Endothelial cell of umbilical vein (primary cell): ENCODE measurements at regions not wholly inside any gene's neighbourhood (a gene's known extent, or its start where the extent isn't known, plus 50 kb on each side); places are given as distances from the start of the nearest gene placed in this dataset.

ENCODE experiments used
- BruUV-seq: library from RNA; stranded (reverse); fragments of 400-500 nt; replicated peaks from 2 replicates; lab custom pipeline; 2021; lab: Mats Ljungman, UMichigan
- CTCF ChIA-PET: fragments of 300-600, 350-600 bp; sonication (Branson Sonifier 250); formaldehyde crosslinking; loops from one replicate; lab custom pipeline; 2021; ENCODE audit warnings: antibody characterized with exemption, inconsistent platforms; lab: Charles Lee
- POLR2A ChIA-PET: fragments of 300-600, 350-600 bp; sonication (Branson Sonifier 250); formaldehyde crosslinking; loops from one replicate; lab custom pipeline; 2021; ENCODE audit warnings: antibody characterized with exemption, inconsistent platforms; lab: Charles Lee
- DNase-seq: peaks from one replicate; pipeline ENCODE4 v3.0.0-alpha.2; 2011; ENCODE audit warnings: low read depth, low spot score
- FAIRE-seq: peaks from 2 replicates; lab custom pipeline; 2011; peaks lifted over from hg19 to GRCh38; lab: Jason Lieb, UNC
- H2AFZ ChIP-seq: 2 replicates; pipeline ENCODE4 v1.6.0; 2012; ENCODE audit warnings: low read depth, low read length, control low read depth, inconsistent platforms
- H3K27ac ChIP-seq: 2 replicates; pipeline ENCODE4 v1.5.1; 2011; ENCODE audit warnings: low read depth, mild to moderate bottlenecking, control low read depth, low read length, moderate library complexity; ENCODE audit not compliant: insufficient read depth
- H3K27me3 ChIP-seq, 2 experiments: 2 replicates each; pipeline versions ENCODE4 v1.6.0 to v1.6.1; 2011; ENCODE audit warnings: low read length in 2 of 2, mixed read lengths in 1 of 2; ENCODE audit not compliant: control insufficient read depth in 2 of 2, insufficient read depth in 2 of 2
- H3K36me3 ChIP-seq, 2 experiments: 2 replicates in 1 of 2; 3 replicates in 1 of 2; pipeline ENCODE4 v1.5.1; 2011; ENCODE audit warnings: low read length in 2 of 2, mild to moderate bottlenecking in 1 of 2, moderate library complexity in 1 of 2; ENCODE audit not compliant: control insufficient read depth in 2 of 2, insufficient read depth in 2 of 2; ENCODE audit errors: extremely low read depth in 1 of 2
- H3K4me1 ChIP-seq: 3 replicates; pipeline ENCODE4 v1.5.1; 2011; ENCODE audit warnings: mild to moderate bottlenecking, low read length; ENCODE audit not compliant: control insufficient read depth, insufficient read depth; ENCODE audit errors: extremely low read depth
- H3K4me2 ChIP-seq: 2 replicates; pipeline ENCODE4 v1.6.1; 2011; ENCODE audit warnings: low read length, control low read depth, mixed read lengths; ENCODE audit not compliant: insufficient read depth
- H3K4me3 ChIP-seq, 3 experiments: fragments of 200-600 bp in 1 of 3; sonication (generic), shearing (Covaris generic) in 1 of 3; replicated peaks in 1 of 3; 2 replicates each; pipeline ENCODE4 v1.5.1; 2011 to 2016; ENCODE audit warnings: control low read depth in 3 of 3, low read length in 3 of 3, mild to moderate bottlenecking in 2 of 3, inconsistent platforms in 1 of 3, low read depth in 1 of 3, moderate library complexity in 1 of 3; ENCODE audit not compliant: insufficient read depth in 1 of 3
- H3K79me2 ChIP-seq: 2 replicates; pipeline ENCODE4 v1.6.0; 2012; ENCODE audit warnings: low read length, inconsistent platforms; ENCODE audit not compliant: control insufficient read depth, insufficient read depth
- H3K9ac ChIP-seq: replicated peaks from 2 replicates; pipeline ENCODE3; 2011; ENCODE audit warnings: low read length, control low read depth; ENCODE audit not compliant: insufficient read depth; ENCODE audit errors: extremely low read depth
- H3K9me1 ChIP-seq: replicated peaks from 3 replicates; pipeline ENCODE4 v1.6.0; 2011; ENCODE audit warnings: mild to moderate bottlenecking, low read length; ENCODE audit not compliant: control insufficient read depth, insufficient read depth; ENCODE audit errors: extremely low read depth
- H3K9me3 ChIP-seq: replicated peaks from 2 replicates; pipeline ENCODE4 v1.5.1; 2012; ENCODE audit warnings: low read length, inconsistent platforms; ENCODE audit not compliant: control insufficient read depth, insufficient read depth
- H4K20me1 ChIP-seq: replicated peaks from 2 replicates; pipeline ENCODE3; 2011; ENCODE audit warnings: mild to moderate bottlenecking, low read length; ENCODE audit not compliant: control insufficient read depth, insufficient read depth; ENCODE audit errors: extremely low read depth
- CTCF ChIP-seq, 2 donors: IDR thresholded peaks; 1 replicate in 1 of 2; 2 replicates in 1 of 2; pipeline ENCODE4 v1.5.1; 2011; ENCODE audit warnings: low read length in 2 of 2, mild to moderate bottlenecking in 2 of 2, moderate library complexity in 2 of 2, control low read depth in 1 of 2, inconsistent platforms in 1 of 2, low read depth in 1 of 2; ENCODE audit not compliant: insufficient read depth in 1 of 2; ENCODE audit errors: extremely low read depth in 1 of 2
- EZH2 ChIP-seq: IDR thresholded peaks from 2 replicates; pipeline ENCODE4 v1.6.1; 2012; ENCODE audit warnings: borderline replicate concordance, low read depth, mild to moderate bottlenecking, moderate library complexity, low read length, inconsistent platforms; ENCODE audit not compliant: severe bottlenecking
- FOS ChIP-seq: IDR thresholded peaks from 2 replicates; pipeline ENCODE4 v1.6.1; 2011; ENCODE audit warnings: mild to moderate bottlenecking, low read length, moderate library complexity, borderline replicate concordance; ENCODE audit not compliant: insufficient read depth
- GATA2 ChIP-seq: IDR thresholded peaks from 2 replicates; pipeline ENCODE4 v1.7.0; 2011; ENCODE audit warnings: low read depth, mild to moderate bottlenecking, moderate library complexity, mixed read lengths, low read length; ENCODE audit not compliant: insufficient read length, insufficient read depth
- JUN ChIP-seq: IDR thresholded peaks from 2 replicates; pipeline ENCODE4 v1.6.1; 2011; ENCODE audit warnings: borderline replicate concordance, low read depth; ENCODE audit not compliant: insufficient read length, insufficient read depth
- MAX ChIP-seq: IDR thresholded peaks from 2 replicates; pipeline ENCODE4 v1.6.1; 2011; ENCODE audit not compliant: insufficient read depth, insufficient read length
- MYC ChIP-seq: IDR thresholded peaks from one replicate; pipeline ENCODE4 v1.6.1; 2011; ENCODE audit warnings: mild to moderate bottlenecking, low read depth, low read length
- POLR2A ChIP-seq: IDR thresholded peaks from 2 replicates; pipeline ENCODE4 v1.6.1; 2012; ENCODE audit warnings: low read depth, mild to moderate bottlenecking, control low read depth, low read length
- POLR2AphosphoS5 ChIP-seq: IDR thresholded peaks from 2 replicates; pipeline ENCODE4 v1.6.1; 2012; ENCODE audit warnings: low read depth, mild to moderate bottlenecking, control low read depth, low read length, moderate library complexity; ENCODE audit not compliant: insufficient read depth
- dilution Hi-C: fragments of 300-500 bp; cut with MboI; formaldehyde crosslinking; loops from one replicate; pipeline ENCODE4 v1.15.0; 2019; ENCODE audit warnings: low sequenced_read_pairs; ENCODE audit not compliant: extremely low pct_ligation_motif_present
- intact Hi-C: fragments of 100-400 bp; cut with micrococcal nuclease; formaldehyde crosslinking; loops from one replicate; pipeline ENCODE4 v1.10.0; 2022

- no peak overlapping the region for H2AFZ ChIP-seq
- POLR2A ChIA-PET = no interaction called here
- H3K4me1 ChIP-seq = peaks cover 20% of the 10 kb centered on the region
- CTCF ChIA-PET = interaction anchor here (0.7 to 1.6 kb wide), 2 partner anchors 9 to 202 kb away, joined by 3 read pairs; no protein-coding TSS in a partner anchor
- intact Hi-C loops = no loop called here
- H3K27me3 ChIP-seq = no peaks in the 10 kb centered on the region
- H3K9me1 ChIP-seq = no peaks in the 10 kb centered on the region
- no peaks in the 10 kb centered on the region for H4K20me1 ChIP-seq
- TF ChIP-seq MAX = no peak
- no peak for TF ChIP-seq POLR2AphosphoS5
- no peak for TF ChIP-seq JUN
- no peak for TF ChIP-seq EZH2
- TF ChIP-seq FOS = no peak
- no peak for TF ChIP-seq MYC
- no peak for TF ChIP-seq CTCF (IDR thresholded peaks at IDR 0.05; ENCODE audit: extremely low read depth in 1 of 2, insufficient read depth in 1 of 2, low read depth in 1 of 2, low read length in 2 of 2)
- no peak for TF ChIP-seq GATA2
- TF ChIP-seq POLR2A = no peak
- H3K36me3 ChIP-seq = no peaks in the 10 kb centered on the region
- H3K27ac ChIP-seq = no peak overlapping the region
- no peak overlapping the region for H3K9ac ChIP-seq
- DNase-seq = no peak
- H3K79me2 ChIP-seq = no peaks in the 10 kb centered on the region
- dilution Hi-C loops = no loop called here
- no peaks in the 10 kb centered on the region for H3K9me3 ChIP-seq
- FAIRE-seq = no peak
- H3K4me2 ChIP-seq = no peak overlapping the region
- BruUV-seq = no TSS peak
- H3K4me3 ChIP-seq = no peak overlapping the region
Observed at GRCh38 chr15:99502661-99503060, 63.1 kb upstream of the MEF2A start.
